Osteoblast (primary cell): ENCODE measurements at regions not wholly inside any gene's neighbourhood (a gene's known extent, or its start where the extent isn't known, plus 50 kb on each side); places are given as distances from the start of the nearest gene placed in this dataset.

Source experiments
- DNase-seq: peaks from one replicate; pipeline ENCODE4 v3.0.0; 2011; ENCODE audit warnings: low spot score, mixed read lengths; ENCODE audit not compliant: insufficient read length; ENCODE audit errors: missing footprints
- H2AFZ ChIP-seq: 2 replicates; pipeline ENCODE4 v1.6.0; 2011; ENCODE audit warnings: mild to moderate bottlenecking, low read length
- H3K27ac ChIP-seq: 2 replicates; pipeline ENCODE4 v1.5.1; 2011; ENCODE audit warnings: mild to moderate bottlenecking, low read depth, low read length, moderate library complexity
- H3K27me3 ChIP-seq: 2 replicates; pipeline ENCODE4 v1.6.0; 2012; ENCODE audit warnings: mild to moderate bottlenecking, control low read depth, inconsistent platforms, low read length, moderate library complexity; ENCODE audit not compliant: insufficient read depth
- H3K36me3 ChIP-seq: 2 replicates; pipeline ENCODE4 v1.5.1; 2011; ENCODE audit warnings: mild to moderate bottlenecking, low read length, control low read depth, moderate library complexity; ENCODE audit not compliant: insufficient read depth
- H3K4me1 ChIP-seq: 2 replicates; pipeline ENCODE4 v1.5.1; 2011; ENCODE audit warnings: mild to moderate bottlenecking, low read length, control low read depth, moderate library complexity; ENCODE audit not compliant: insufficient read depth
- H3K4me2 ChIP-seq: 2 replicates; pipeline ENCODE4 v1.6.0; 2011; ENCODE audit warnings: mild to moderate bottlenecking, low read length; ENCODE audit not compliant: insufficient read depth
- H3K4me3 ChIP-seq: fragments of 200-600 bp; sonication (generic); 3 replicates; pipeline ENCODE4 v1.5.1; 2012; ENCODE audit warnings: mild to moderate bottlenecking, low read length, inconsistent platforms; ENCODE audit not compliant: insufficient read depth
- H3K79me2 ChIP-seq: 2 replicates; pipeline ENCODE4 v1.6.0; 2012; ENCODE audit warnings: mild to moderate bottlenecking, low read length, control low read depth, inconsistent platforms; ENCODE audit not compliant: insufficient read depth
- H3K9me3 ChIP-seq: 2 replicates; pipeline ENCODE4 v1.5.1; 2011; ENCODE audit warnings: low read depth, low read length, control low read depth
- H4K20me1 ChIP-seq: 2 replicates; pipeline ENCODE4 v1.6.0; 2012; ENCODE audit warnings: mild to moderate bottlenecking, low read length, control low read depth; ENCODE audit not compliant: insufficient read depth
- TF ChIP-seq, protein P1 (sequence below): IDR thresholded peaks from 2 replicates; pipeline ENCODE4 v1.5.1; 2011; ENCODE audit warnings: mild to moderate bottlenecking, low read depth, low read length, moderate library complexity; ENCODE audit errors: extremely low read depth

DNA sequence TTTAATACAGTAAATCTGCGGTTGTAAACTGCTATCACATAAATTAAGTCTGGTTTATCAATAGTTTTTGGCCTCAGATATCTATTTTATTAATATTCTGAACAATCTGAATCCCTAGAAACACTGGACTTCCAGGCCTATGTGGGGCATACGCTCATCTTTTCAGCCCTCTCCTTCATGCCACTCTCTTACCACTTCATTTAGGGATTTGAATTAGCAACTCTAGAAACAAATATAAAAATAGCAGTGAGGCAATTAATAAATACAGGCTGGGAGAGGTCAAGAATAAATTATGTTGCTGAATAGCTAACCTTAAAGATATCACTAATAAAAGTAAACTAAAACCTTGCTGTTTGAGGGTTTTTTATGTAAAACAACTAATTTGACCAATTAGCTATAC, 480.3 kb upstream of the CD180 start:
- Histone ChIP-seq H4K20me1 (no peaks in the 10 kb centered on the region), H3K27ac (no peak overlapping the region), H3K4me3 (no peak overlapping the region)

GRCh38 chr5:67674159-67674655, 477.6 kb upstream of the CD180 start:
- no peak overlapping the region for H2AFZ ChIP-seq

More for the DNA sequence above, 480.3 kb upstream of the CD180 start:
- H3K79me2 ChIP-seq = no peaks in the 10 kb centered on the region
- no peaks in the 10 kb centered on the region for H3K27me3 ChIP-seq
- DNase-seq = no peak
- peaks cover 6% of the 10 kb centered on the region for H3K4me1 ChIP-seq
- no peaks in the 10 kb centered on the region for H3K36me3 ChIP-seq
- H3K9me3 ChIP-seq = no peaks in the 10 kb centered on the region
- H2AFZ ChIP-seq = no peak overlapping the region
- TF ChIP-seq, protein P1, sequence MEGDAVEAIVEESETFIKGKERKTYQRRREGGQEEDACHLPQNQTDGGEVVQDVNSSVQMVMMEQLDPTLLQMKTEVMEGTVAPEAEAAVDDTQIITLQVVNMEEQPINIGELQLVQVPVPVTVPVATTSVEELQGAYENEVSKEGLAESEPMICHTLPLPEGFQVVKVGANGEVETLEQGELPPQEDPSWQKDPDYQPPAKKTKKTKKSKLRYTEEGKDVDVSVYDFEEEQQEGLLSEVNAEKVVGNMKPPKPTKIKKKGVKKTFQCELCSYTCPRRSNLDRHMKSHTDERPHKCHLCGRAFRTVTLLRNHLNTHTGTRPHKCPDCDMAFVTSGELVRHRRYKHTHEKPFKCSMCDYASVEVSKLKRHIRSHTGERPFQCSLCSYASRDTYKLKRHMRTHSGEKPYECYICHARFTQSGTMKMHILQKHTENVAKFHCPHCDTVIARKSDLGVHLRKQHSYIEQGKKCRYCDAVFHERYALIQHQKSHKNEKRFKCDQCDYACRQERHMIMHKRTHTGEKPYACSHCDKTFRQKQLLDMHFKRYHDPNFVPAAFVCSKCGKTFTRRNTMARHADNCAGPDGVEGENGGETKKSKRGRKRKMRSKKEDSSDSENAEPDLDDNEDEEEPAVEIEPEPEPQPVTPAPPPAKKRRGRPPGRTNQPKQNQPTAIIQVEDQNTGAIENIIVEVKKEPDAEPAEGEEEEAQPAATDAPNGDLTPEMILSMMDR = no peak
- no peak overlapping the region for H3K4me2 ChIP-seq

GRCh38 chr5:67673618-67674017, 477.0 kb upstream of the CD180 start:
- H3K9me3 ChIP-seq = no peaks in the 10 kb centered on the region
- no peaks in the 10 kb centered on the region for H3K79me2 ChIP-seq
- H3K27me3 ChIP-seq = no peaks in the 10 kb centered on the region
- no peak overlapping the region for H3K4me3 ChIP-seq
- H4K20me1 ChIP-seq = no peaks in the 10 kb centered on the region
- no peak overlapping the region for H3K4me2 ChIP-seq
- H2AFZ ChIP-seq = no peak overlapping the region
- TF ChIP-seq, protein P1 = no peak
- no peaks in the 10 kb centered on the region for H3K36me3 ChIP-seq
- DNase-seq = no peak
- H3K27ac ChIP-seq = no peak overlapping the region
- peaks cover 6% of the 10 kb centered on the region for H3K4me1 ChIP-seq

More at GRCh38 chr5:67674159-67674655, 477.6 kb upstream of the CD180 start:
- Histone ChIP-seq H3K4me1 (peaks cover 6% of the 10 kb centered on the region), H3K4me3 (no peak overlapping the region), H3K27me3 (no peaks in the 10 kb centered on the region), H3K27ac (no peak overlapping the region), H3K9me3 (no peaks in the 10 kb centered on the region), H3K4me2 (no peak overlapping the region), H4K20me1 (no peaks in the 10 kb centered on the region), H3K79me2 (no peaks in the 10 kb centered on the region), H3K36me3 (no peaks in the 10 kb centered on the region)
- TF ChIP-seq, protein P1 = no peak
- no peak for DNase-seq

DNA sequence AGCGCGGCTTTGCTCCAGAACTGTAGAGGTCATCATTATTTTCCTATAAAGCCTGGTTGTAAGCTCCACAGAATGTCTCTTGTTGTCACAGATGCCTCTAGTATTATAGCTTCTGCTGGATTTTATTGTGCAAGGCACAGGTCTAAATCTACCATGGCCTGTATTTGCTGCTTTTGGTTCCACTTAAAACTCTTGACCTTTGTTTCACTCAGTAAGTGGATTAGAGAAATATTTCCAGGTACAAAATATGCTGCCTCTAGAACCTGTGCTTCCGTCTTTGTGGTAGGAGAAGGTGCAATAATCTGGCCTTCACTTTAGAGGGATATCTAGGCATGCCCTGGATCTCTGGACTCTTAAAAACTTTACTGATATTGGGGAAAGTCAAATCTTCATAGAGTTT, 476.6 kb upstream of the CD180 start:
- Histone ChIP-seq H2AFZ (no peak overlapping the region), H3K27ac (no peak overlapping the region), H3K27me3 (no peaks in the 10 kb centered on the region), H3K4me2 (no peak overlapping the region), H3K79me2 (no peaks in the 10 kb centered on the region), H3K4me3 (no peak overlapping the region), H4K20me1 (no peaks in the 10 kb centered on the region), H3K9me3 (no peaks in the 10 kb centered on the region), H3K4me1 (peaks cover 6% of the 10 kb centered on the region), H3K36me3 (no peaks in the 10 kb centered on the region)
- no peak for DNase-seq
- TF ChIP-seq, protein P1 = no peak
